GM21423 (cell line): ENCODE measurements at regions not wholly inside any gene's neighbourhood (a gene's known extent, or its start where the extent isn't known, plus 50 kb on each side); places are given as distances from the start of the nearest gene placed in this dataset.

Source experiments
- ATAC-seq: cut with Tn5 transposase; IDR thresholded peaks from one replicate; pipeline ENCODE4 v1.9.1; 2021; ENCODE audit warnings: mild to moderate bottlenecking, moderate library complexity; ENCODE audit not compliant: unreplicated experiment

GRCh38 chr12:105939181-105939721 lies 199.5 kb downstream of the NUAK1 start:
- no peak for ATAC-seq

- no peak for ATAC-seq
Measured at GRCh38 chr12:105942281-105942680, 196.5 kb downstream of the NUAK1 start.

DNA sequence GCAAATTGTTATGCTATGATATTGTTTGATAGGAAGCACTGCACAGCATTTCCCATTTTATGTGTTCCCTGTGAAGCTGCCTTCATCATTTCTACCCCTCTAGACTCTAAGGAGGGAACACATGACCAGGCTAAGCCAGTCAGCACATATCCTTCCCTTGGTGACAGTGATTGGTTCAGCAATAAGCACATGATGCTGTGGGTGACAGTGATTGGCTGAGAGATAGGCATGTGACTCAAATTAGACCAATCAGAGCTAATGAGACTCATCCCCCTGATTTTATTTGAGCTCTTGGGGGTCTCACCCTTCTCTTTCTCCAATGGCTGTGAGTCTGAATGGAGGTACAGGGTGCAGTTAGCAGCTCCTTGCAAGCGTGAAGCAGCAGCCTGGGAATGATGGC lies 195.2 kb downstream of the NUAK1 start:
- no peak for ATAC-seq

DNA sequence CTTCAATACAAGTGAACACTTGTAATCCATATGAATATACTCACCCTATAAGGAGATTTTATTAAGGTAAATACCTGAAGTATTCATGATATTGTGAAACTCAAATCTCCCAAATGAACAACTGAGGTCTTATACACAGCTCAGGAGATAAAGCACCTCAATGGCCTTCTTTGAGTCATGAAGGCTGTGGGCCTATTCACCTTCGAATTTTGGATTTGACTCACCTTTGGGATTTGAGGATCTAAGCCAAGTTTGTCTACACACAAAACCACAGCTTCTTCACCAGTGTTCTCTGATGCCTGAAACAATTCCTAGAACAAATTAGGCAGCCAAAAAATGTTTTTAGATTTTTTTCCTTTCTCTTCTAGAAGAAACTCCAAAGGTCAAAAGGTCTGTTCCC lies 194.1 kb downstream of the NUAK1 start:
- no peak for ATAC-seq

DNA sequence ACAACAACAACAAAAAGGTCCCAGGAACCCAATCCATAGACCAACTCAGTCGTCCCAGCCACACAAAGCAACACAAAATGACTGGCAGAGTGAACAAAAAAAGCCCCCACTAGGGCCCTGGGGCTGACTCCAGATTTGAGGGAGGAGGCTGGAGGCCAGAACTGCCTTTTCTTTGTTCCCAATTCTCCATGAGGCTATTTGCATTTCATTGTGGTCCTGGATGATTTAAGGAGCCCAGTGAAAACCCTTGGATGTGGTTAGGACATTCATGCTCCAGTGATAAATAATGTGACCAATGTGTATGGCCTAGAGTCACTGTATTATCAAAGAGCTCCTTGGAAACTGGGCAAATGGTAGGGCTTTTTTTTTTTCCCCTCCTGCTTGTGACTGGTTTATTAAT lies 192.9 kb downstream of the NUAK1 start:
- ATAC-seq = no peak

DNA sequence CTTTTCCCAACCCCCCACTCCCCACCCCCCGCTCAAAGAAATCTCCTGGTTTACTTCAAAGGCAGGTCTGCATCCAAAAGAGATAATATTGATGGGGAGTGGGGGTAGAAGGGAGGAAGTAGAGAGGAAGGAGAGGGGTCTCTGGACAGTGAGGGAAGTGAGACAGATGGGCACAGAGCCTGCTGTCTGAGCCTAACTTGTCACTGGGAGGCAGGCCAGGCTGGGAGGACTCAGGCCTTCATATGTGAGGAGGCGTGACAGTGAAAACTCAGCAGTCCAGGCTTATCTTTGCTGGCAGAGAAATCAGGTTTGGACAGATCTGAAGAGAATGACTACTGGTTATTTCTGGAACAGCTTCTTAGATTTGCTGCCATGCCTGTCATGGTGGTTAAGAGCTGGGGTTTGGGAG lies 192.3 kb downstream of the NUAK1 start:
- ATAC-seq = no peak

GRCh38 chr12:105947906-105948305 lies 190.8 kb downstream of the NUAK1 start:
- no peak for ATAC-seq

GRCh38 chr12:105948331-105948730 lies 190.4 kb downstream of the NUAK1 start:
- no peak for ATAC-seq

GRCh38 chr12:105949391-105949790 lies 189.4 kb downstream of the NUAK1 start:
- no peak for ATAC-seq

- ATAC-seq = no peak
Measured at GRCh38 chr12:105951732-105952131, 187.0 kb downstream of the NUAK1 start.

GRCh38 chr12:105954951-105955931 lies 183.5 kb downstream of the NUAK1 start:
- no peak for ATAC-seq

DNA sequence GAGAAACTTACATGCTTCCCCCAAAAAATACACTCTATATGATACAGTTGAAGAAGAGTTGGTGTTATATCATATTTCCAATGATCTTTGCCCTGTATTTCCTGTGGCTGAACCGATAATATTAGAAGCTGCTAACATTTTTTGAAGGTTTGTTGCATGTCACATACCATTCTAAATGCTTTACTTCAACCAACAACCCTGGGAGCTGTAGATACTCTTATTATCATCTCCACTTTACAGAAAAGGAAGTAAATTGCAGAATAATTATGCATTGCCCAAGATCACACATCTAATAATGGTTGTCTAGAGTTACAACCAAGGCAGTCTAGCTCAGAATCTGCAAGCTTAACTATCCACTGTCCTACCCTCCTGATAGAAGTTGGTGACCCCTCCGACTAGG lies 182.8 kb downstream of the NUAK1 start:
- no peak for ATAC-seq

DNA sequence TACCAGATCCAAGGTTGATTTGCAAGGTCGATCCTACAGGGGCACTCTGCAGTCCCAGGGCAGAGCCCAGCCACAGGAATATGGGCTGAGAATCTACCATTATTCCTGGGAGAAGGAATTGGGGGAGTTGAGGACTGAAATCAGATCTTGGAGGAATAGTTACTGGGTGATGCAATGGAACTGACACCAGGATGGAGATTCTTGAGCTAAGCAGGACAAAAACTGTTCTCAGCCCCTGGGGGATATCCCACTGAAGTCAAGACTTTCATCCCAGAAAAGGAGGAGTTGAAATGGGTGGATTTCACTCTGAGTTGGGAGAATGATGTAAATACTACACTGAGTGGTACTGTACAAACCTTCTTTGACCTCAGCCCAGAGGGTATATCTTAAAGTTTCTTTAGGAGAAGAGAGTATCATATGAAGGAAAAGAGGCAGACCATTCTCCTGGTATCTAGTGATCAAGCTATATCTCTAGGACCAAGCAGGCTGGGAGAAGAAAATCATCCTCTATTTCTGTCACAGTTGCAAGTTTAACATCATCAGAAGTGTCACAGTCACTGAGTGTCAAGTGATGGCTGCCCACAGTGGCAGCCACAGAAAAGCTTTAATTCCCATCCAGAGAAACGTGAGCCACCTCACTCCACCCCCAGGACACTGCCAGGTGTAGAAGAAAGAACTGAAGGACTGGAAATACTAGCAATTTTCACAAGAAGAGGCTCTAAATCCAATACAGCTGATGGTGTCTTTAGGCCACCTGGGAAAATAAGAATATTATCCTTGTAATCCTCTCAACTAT lies 181.9 kb downstream of the NUAK1 start:
- no peak for ATAC-seq

GRCh38 chr12:105960319-105961083 lies 178.3 kb downstream of the NUAK1 start:
- ATAC-seq = no peak

DNA sequence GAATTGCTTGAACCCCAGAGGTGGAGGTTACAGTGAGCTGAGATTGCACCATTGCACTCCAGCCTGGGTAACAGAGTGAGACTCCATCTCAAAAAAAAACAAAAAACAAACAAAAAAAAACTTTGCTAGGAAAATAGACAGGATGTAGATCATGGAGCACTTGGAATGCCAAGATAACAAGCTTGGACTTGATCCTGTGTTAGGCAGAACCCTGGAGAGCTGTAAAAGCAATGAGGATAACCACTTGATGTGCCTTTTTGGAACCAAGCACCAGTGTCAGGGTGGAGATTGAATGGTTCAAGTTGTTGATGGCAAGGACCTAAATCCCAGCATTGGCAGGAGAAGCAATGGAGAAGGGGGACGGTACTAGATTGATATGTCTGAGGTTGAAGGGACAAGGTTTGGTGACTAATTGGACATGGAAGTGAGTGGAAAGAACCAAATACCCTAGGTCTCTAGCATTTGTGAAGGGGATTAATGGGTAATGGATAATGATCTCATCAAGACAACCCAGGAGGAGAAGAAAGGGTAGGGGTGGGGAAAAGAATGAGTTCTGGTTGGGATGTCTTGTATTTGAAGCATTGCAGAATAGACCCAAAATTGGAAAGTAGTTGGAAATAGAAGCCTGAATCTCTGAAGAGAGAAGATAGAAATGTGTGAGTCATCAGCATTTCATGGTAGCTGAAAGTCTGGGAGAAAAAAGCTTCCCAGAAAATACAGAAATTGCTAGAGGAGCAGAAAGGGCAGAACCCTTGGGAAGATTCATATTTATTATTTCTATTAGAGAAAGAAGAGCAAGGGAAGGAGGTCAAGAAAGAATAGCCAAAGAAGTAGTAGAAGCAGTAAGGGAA lies 176.7 kb downstream of the NUAK1 start:
- no peak for ATAC-seq

GRCh38 chr12:105967038-105967776 lies 171.5 kb downstream of the NUAK1 start:
- ATAC-seq = no peak

DNA sequence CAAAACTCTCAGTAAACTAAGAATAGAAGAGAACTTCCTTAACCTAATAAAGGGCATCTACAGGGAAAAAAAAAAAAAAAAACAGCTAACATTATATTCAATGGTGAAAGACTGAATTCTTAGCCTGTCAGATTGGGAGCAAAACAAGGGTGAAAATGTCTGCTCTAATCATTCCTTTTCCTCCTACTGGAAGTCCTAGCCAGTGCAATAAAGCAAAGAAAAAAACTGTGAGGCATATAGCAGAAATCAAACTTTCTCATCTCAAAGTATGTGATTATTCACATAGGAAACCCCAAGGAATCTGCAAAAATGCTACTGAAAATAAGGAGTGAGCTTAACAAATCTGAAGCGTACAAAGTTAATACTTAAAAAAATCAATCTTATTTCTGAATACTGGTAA lies 170.7 kb downstream of the NUAK1 start:
- no peak for ATAC-seq

DNA sequence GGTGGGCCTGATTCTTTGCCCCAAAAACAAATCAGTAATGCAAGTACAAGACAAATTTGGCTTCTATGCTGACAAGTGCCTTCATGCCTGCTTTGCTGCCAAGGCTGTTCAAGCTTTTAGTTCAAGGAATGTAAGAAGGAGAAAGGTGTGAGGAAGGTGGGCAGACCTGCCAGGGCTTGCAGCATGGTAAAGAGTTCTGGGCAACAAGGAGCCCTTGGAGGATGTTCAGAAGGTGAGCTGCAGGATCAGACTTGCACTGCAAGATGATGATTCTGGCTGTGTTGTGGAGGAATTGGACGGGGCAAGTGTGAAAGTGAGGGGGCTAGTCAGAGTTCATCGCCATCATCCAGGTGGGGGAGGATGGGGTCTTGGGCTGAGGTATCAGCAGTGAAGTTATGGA lies 167.9 kb downstream of the NUAK1 start:
- ATAC-seq = no peak

GRCh38 chr12:105974738-105975137 lies 164.0 kb downstream of the NUAK1 start:
- no peak for ATAC-seq
